HG03575 (cell line): ENCODE measurements at regions not wholly inside any gene's neighbourhood (a gene's known extent, or its start where the extent isn't known, plus 50 kb on each side); places are given as distances from the start of the nearest gene placed in this dataset.
"Not testable (repeated sequence)": the region's sequence is repeated elsewhere in the genome, so short reads cannot be mapped to it uniquely, and the experiment has no call there.

ENCODE experiments used
- ATAC-seq: cut with Tn5 transposase; IDR thresholded peaks from one replicate; pipeline ENCODE4 v1.9.1; 2021; ENCODE audit not compliant: unreplicated experiment, insufficient number of reproducible peaks, low FRiP score; ENCODE audit errors: extremely low read depth

GRCh38 chr1:121443001-121443540 lies 258.3 kb downstream of the SRGAP2C start:
- no peak for ATAC-seq

- no peak for ATAC-seq
These were observed 259.3 kb downstream of the SRGAP2C start for GRCh38 chr1:121444096-121444495.

GRCh38 chr1:121445679-121446078 lies 260.9 kb downstream of the SRGAP2C start:
- ATAC-seq = no peak

GRCh38 chr1:121447280-121447923 lies 262.6 kb downstream of the SRGAP2C start:
- ATAC-seq = not testable (repeated sequence)

- ATAC-seq = not testable (repeated sequence)
These were observed 263.3 kb downstream of the SRGAP2C start for GRCh38 chr1:121448064-121448463.

- no peak for ATAC-seq
These were observed 264.1 kb downstream of the SRGAP2C start for GRCh38 chr1:121448851-121449250.

- ATAC-seq = no peak
These were observed 267.7 kb downstream of the SRGAP2C start for GRCh38 chr1:121452484-121452883.

GRCh38 chr1:121458291-121459048 lies 273.7 kb downstream of the SRGAP2C start:
- ATAC-seq = peak; percentile 99

GRCh38 chr1:121459235-121459634 lies 274.5 kb downstream of the SRGAP2C start:
- no peak for ATAC-seq

- not testable (repeated sequence) for ATAC-seq
These were observed 284.6 kb downstream of the SRGAP2C start for GRCh38 chr1:121469395-121469794.

GRCh38 chr1:121470401-121470800 lies 285.6 kb downstream of the SRGAP2C start:
- not testable (repeated sequence) for ATAC-seq

GRCh38 chr1:121471523-121471922 lies 286.7 kb downstream of the SRGAP2C start:
- no peak for ATAC-seq

GRCh38 chr1:121472017-121472416 lies 287.2 kb downstream of the SRGAP2C start:
- ATAC-seq = no peak

GRCh38 chr1:121483234-121483633 lies 298.5 kb downstream of the SRGAP2C start:
- ATAC-seq = no peak

- ATAC-seq = no peak
These were observed 299.2 kb downstream of the SRGAP2C start for GRCh38 chr1:121483961-121484424.

- not testable (repeated sequence) for ATAC-seq
These were observed 310.0 kb downstream of the SRGAP2C start for GRCh38 chr1:121494796-121495195.

GRCh38 chr1:121511455-121511854 lies 326.7 kb downstream of the SRGAP2C start:
- ATAC-seq = not testable (repeated sequence)

- ATAC-seq = not testable (repeated sequence)
These were observed 327.1 kb downstream of the SRGAP2C start for GRCh38 chr1:121511876-121512275.

GRCh38 chr1:121515235-121515634 lies 330.5 kb downstream of the SRGAP2C start:
- ATAC-seq = no peak
